KMS-11 (cell line): ENCODE measurements at regions not wholly inside any gene's neighbourhood (a gene's known extent, or its start where the extent isn't known, plus 50 kb on each side); places are given as distances from the start of the nearest gene placed in this dataset.

Experiments used
- H2AFZ ChIP-seq: fragments of 200-600 bp; sonication (generic); 2 replicates; pipeline ENCODE4 v1.6.1; 2016; ENCODE audit warnings: antibody characterized with exemption, mixed run types, low read depth
- H3K27ac ChIP-seq: fragments of 200-600 bp; sonication (generic); 2 replicates; pipeline ENCODE4 v1.6.1; 2016; ENCODE audit warnings: mild to moderate bottlenecking, mixed run types
- H3K27me3 ChIP-seq: fragments of 200-600 bp; sonication (generic); 2 replicates; pipeline ENCODE4 v1.6.1; 2017; ENCODE audit warnings: mild to moderate bottlenecking, low read depth, mixed run types, moderate library complexity; ENCODE audit not compliant: insufficient read depth
- H3K36me3 ChIP-seq: fragments of 200-600 bp; sonication (generic); 2 replicates; pipeline ENCODE4 v1.6.1; 2017; ENCODE audit warnings: mild to moderate bottlenecking, mixed run types; ENCODE audit not compliant: insufficient read depth
- H3K4me1 ChIP-seq: fragments of 200-600 bp; sonication (generic); 2 replicates; pipeline ENCODE4 v1.6.1; 2016; ENCODE audit warnings: mild to moderate bottlenecking, low read depth, mixed run types; ENCODE audit not compliant: poor library complexity, severe bottlenecking
- H3K4me2 ChIP-seq: fragments of 200-600 bp; sonication (generic); 2 replicates; pipeline ENCODE4 v1.7.0; 2016; ENCODE audit warnings: mild to moderate bottlenecking, mixed run types
- H3K4me3 ChIP-seq: fragments of 200-600 bp; sonication (generic); IDR thresholded peaks from 2 replicates; pipeline ENCODE4 v1.6.1; 2017; ENCODE audit warnings: low read depth, low read length, mixed read lengths; ENCODE audit not compliant: insufficient read depth
- H3K79me2 ChIP-seq: fragments of 200-600 bp; sonication (generic); 2 replicates; pipeline ENCODE4 v1.6.1; 2016; ENCODE audit warnings: low read depth, mixed run types; ENCODE audit not compliant: insufficient read depth
- H3K9ac ChIP-seq: fragments of 200-600 bp; sonication (generic); 2 replicates; pipeline ENCODE4 v1.6.1; 2016; ENCODE audit warnings: mild to moderate bottlenecking, mixed run types
- H4K20me1 ChIP-seq: fragments of 200-600 bp; sonication (generic); 2 replicates; pipeline ENCODE4 v1.6.1; 2016; ENCODE audit warnings: mild to moderate bottlenecking, mixed run types; ENCODE audit not compliant: insufficient read depth
- CTCF ChIP-seq: fragments of 200-600 bp; sonication (generic); conservative IDR thresholded peaks from 2 replicates; pipeline ENCODE4 v1.6.1; 2017; ENCODE audit warnings: low read depth, mild to moderate bottlenecking, antibody characterized with exemption, low read length, moderate library complexity, mixed read lengths

GRCh38 chrX:13239272-13239671 is 80.6 kb downstream of the ATXN3L start:
- no peaks in the 10 kb centered on the region for H3K36me3 ChIP-seq
- no peaks in the 10 kb centered on the region for H3K79me2 ChIP-seq
- H4K20me1 ChIP-seq, result no peaks in the 10 kb centered on the region
- H3K27me3 ChIP-seq, result no peaks in the 10 kb centered on the region
- no peak for TF ChIP-seq CTCF
- no peak overlapping the region for H3K4me3 ChIP-seq
- H3K4me2 ChIP-seq, result no peak overlapping the region
- no peak overlapping the region for H3K27ac ChIP-seq
- H3K4me1 ChIP-seq, result no peaks in the 10 kb centered on the region
- no peak overlapping the region for H2AFZ ChIP-seq
- no peak overlapping the region for H3K9ac ChIP-seq

- Histone ChIP-seq H3K79me2 (no peaks in the 10 kb centered on the region), H3K27ac (no peak overlapping the region), H2AFZ (no peak overlapping the region), H3K4me1 (no peaks in the 10 kb centered on the region), H3K4me2 (no peak overlapping the region), H3K9ac (no peak overlapping the region), H3K27me3 (no peaks in the 10 kb centered on the region), H3K36me3 (no peaks in the 10 kb centered on the region), H4K20me1 (no peaks in the 10 kb centered on the region), H3K4me3 (no peak overlapping the region)
- no peak for TF ChIP-seq CTCF
Observed at GRCh38 chrX:13235930-13236329, 83.9 kb downstream of the ATXN3L start.

- Histone ChIP-seq H3K27me3 (no peaks in the 10 kb centered on the region), H4K20me1 (no peaks in the 10 kb centered on the region), H3K36me3 (no peaks in the 10 kb centered on the region), H3K4me1 (no peaks in the 10 kb centered on the region), H3K4me3 (no peak overlapping the region), H3K79me2 (no peaks in the 10 kb centered on the region), H3K27ac (no peak overlapping the region), H2AFZ (no peak overlapping the region), H3K4me2 (no peak overlapping the region), H3K9ac (no peak overlapping the region)
- no peak for TF ChIP-seq CTCF
Observed at GRCh38 chrX:13232484-13232883, 87.4 kb downstream of the ATXN3L start.

GRCh38 chrX:13226214-13226613 is 93.6 kb downstream of the ATXN3L start:
- Histone ChIP-seq H3K9ac (no peak overlapping the region), H3K36me3 (no peaks in the 10 kb centered on the region), H3K4me2 (no peak overlapping the region)

More at GRCh38 chrX:13226214-13226613, 93.6 kb downstream of the ATXN3L start:
- H3K4me3 ChIP-seq, result no peak overlapping the region
- TF ChIP-seq CTCF, result no peak
- no peaks in the 10 kb centered on the region for H4K20me1 ChIP-seq
- H3K27ac ChIP-seq, result no peak overlapping the region
- H3K4me1 ChIP-seq, result peaks cover 8% of the 10 kb centered on the region
- H2AFZ ChIP-seq, result no peak overlapping the region
- H3K79me2 ChIP-seq, result no peaks in the 10 kb centered on the region
- no peaks in the 10 kb centered on the region for H3K27me3 ChIP-seq
